Stimulated activated CD8-positive, alpha-beta memory T cell treated with anti-CD3 and anti-CD28 coated beads, Interleukin-7, amount 100 ng/mL, for 48 hours (primary cell): ENCODE measurements at regions not wholly inside any gene's neighbourhood (a gene's known extent, or its start where the extent isn't known, plus 50 kb on each side); places are given as distances from the start of the nearest gene placed in this dataset.
"Not testable (repeated sequence)": the region's sequence is repeated elsewhere in the genome, so short reads cannot be mapped to it uniquely, and the experiment has no call there.

ENCODE experiments used
- DNase-seq, 2 donors: peaks; one replicate each; pipeline ENCODE4 v3.0.0-alpha.2; 2020; ENCODE audit warnings: low read depth in 1 of 2; ENCODE audit errors: extremely low read depth in 1 of 2

GRCh38 chr11:116028506-116028905 is 524.3 kb upstream of the CADM1 start:
- not testable (repeated sequence) for DNase-seq

DNA sequence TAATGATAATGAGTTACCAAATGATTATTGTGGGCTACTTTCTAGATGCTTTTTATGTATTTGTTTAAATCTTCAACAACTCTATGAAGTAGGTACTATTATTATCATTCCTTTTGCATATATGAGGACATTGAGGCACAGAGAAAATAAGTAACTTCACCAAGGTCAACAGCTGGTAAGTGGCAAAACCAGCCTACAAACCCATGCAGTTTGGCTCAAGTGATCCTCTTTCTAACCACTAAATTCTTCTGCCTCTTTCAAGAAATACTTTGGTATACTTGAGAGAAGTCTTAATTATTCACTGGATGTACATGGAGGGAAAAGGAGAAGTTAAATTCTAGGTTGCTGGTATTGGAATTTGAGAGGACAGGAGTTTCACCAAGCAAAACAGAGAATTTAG is 495.2 kb upstream of the CADM1 start:
- no peak for DNase-seq

DNA sequence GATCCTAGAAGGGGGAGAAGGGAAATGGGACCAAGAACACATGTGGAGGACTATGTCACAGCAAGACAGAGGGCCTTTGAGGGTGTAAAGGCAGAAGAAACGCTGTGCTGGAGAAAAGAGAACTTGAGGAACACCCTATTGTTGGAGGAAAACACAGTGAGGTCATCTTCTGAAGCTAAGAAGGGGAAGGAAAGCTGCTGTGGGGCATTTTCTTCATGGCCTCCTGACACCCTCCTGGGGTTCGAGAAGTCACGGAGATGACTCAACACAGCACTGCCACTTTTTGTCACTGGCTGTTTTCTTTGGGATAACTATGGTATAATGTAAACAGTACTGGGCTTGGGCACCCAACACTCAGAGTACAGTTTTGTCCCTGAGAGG is 492.6 kb upstream of the CADM1 start:
- DNase-seq, result no peak

DNA sequence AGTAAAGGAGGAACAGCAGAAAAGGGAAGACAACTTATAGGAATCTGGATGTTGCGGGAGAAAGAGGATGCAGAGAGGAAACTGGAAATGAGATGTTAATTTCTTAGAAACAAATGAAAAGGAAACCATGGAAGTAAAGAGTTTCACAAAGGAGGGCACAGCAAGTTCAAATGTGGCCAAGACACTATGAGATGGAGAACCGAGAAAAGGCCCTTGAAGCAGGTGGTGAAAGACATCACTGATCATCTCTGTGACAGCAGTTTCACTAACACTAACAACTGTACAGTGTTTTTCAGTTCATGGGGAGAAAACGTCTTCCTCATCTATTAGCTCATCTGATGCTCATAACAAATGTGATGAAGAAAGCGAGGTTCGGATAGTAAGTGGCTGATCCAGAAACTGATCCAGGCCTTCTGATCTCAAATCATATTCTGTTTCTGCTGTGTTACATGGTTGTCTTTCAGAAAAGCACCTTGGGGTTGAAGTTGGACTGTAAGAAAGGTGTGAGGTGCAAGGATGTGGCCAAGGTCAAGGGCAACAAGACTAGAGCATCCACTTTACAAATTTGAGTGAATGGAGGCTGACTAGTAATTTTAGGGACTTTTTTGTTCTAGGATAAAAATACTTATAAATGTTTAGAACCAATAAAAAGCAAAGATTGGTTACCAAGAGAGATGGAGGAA is 492.1 kb upstream of the CADM1 start:
- DNase-seq, result no peak

DNA sequence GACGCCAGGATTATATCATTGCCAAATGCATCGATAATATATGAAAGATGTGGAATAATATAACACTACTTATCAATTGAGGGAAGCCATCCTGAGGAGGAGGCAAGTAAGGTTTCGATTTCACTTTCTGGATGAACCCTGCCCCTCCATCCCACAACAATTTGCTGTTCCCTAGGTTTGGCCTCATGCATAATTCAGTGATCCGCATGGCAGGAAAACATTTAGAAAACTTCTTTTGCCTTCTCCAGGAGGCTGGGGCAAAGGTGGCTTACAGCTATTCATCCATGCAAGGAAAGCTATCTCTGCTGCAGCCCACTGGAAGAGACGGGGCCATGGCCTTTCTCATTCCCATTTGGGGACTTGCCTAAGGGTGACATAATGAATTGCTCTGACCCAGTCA is 489.4 kb upstream of the CADM1 start:
- no peak for DNase-seq

GRCh38 chr11:115990004-115990447 is 485.8 kb upstream of the CADM1 start:
- DNase-seq, result no peak

DNA sequence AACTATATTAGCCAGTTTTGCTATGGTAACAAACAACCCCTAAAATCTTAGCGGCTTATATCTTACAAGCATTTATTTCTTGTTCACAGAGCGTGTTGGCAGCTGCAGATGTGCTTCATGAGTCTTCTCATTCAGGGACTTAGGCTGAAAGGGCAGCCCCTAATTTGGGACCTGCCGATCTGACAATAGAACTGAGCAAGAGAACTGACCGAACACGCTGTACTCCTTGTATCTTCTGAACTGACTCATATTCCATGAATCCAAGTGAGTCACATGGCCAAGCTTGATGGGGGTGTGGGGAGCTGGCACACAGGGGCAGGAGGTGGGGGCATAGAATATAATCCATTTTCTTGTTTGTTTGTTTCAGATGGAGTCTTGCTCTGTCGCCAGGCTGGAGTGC is 481.7 kb upstream of the CADM1 start:
- no peak for DNase-seq

- no peak for DNase-seq
Measured at GRCh38 chr11:115984228-115984627, 480.0 kb upstream of the CADM1 start.

GRCh38 chr11:115982666-115983065 is 478.5 kb upstream of the CADM1 start:
- DNase-seq, result no peak

GRCh38 chr11:115981814-115982471 is 477.7 kb upstream of the CADM1 start:
- DNase-seq, result no peak

DNA sequence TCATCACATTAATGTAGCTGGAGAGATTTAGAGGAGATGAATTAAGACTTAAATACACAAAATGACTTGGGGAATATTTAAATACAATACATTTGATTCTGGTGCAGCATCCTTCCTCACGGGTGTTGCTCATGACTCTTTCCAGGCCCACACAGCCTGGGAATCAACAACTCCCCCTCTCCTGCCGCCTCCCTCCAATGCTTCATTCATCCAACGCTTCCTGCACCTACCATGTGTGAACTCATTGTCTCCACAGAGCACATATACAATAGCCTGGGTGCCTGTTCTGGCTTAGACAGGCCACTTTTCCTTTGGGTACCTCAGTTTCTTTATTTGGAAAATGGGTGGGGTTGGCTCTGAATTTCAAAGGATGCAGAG is 476.9 kb upstream of the CADM1 start:
- DNase-seq, result no peak

DNA sequence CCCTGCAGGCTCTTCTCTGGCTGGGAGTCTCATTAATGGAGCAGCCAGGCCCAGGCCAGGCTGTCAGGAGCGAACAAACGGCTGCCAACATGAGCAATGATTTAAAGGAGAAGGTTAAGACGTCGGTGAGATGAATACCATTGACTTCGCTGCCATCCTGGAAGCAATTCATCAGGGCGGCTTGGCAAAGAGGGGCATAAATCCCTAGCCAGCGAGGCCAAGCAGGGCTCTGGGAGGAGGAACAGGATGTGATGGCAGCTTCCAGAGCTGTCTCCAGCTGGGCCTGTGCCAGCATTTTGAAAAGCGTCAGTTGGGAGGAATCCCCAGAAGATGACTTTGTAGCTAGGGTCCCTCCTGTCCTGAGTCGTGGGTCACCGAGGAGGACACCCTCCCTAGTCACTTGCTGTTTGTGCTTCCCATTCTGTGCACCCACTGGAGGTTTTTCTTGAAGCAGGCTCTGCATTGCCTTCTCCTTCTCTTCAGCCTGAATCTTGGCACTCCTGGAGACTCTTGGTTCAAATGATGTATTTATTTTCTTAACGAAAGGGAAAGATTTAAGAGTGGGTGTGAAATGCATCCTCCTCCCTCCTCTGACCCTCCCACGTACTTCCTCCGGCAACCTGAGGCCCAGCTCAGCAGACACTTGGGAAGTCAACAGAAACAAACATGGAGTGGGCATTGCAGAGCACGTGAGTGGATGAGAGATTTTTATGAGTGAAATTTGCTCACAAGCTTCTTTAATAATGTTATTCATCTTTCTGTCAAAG is 476.3 kb upstream of the CADM1 start:
- DNase-seq, result no peak

DNA sequence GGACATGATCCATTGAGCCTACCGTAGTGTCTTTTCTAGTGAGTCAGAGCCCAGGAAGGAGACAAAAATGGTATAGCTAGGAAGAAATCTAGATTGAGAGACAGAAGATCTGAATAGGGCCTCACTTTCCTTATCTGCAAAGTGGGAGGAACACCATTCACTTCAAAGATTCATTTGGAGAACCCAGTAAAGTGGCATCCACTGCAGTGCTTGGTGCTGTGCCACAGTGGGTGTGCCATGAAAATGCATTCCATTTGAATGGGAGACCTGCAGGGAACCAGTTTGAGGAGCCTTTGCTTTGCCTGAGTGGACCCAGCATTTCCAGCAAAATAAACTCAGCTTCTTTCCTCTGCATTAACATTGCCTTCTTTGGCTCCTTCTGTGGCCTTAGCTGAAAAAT is 470.5 kb upstream of the CADM1 start:
- DNase-seq, result no peak

DNA sequence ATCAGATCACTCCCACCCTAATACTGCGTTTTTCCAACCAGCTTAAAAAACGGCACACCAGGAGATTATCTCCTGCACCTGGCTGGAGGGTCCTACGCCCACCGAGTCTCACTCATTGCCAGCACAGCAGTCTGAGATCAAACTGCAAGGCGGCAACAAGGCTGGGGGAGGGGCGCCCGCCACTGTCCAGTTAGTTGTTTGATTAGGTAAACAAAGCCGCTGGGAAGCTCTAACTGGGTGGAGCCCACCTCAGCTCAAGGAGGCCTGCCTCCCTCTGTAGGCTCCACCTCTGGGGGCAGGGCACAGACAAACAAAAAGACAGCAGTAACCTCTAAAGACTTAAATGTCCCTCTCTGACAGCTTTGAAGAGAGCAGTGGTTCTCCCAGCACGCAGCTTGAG is 463.0 kb upstream of the CADM1 start:
- not testable (repeated sequence) for DNase-seq

- DNase-seq, result no peak
Measured at GRCh38 chr11:115965767-115966504, 461.7 kb upstream of the CADM1 start.

GRCh38 chr11:115964091-115964490 is 459.9 kb upstream of the CADM1 start:
- no peak for DNase-seq

GRCh38 chr11:115963156-115963555 is 458.9 kb upstream of the CADM1 start:
- DNase-seq, result no peak

DNA sequence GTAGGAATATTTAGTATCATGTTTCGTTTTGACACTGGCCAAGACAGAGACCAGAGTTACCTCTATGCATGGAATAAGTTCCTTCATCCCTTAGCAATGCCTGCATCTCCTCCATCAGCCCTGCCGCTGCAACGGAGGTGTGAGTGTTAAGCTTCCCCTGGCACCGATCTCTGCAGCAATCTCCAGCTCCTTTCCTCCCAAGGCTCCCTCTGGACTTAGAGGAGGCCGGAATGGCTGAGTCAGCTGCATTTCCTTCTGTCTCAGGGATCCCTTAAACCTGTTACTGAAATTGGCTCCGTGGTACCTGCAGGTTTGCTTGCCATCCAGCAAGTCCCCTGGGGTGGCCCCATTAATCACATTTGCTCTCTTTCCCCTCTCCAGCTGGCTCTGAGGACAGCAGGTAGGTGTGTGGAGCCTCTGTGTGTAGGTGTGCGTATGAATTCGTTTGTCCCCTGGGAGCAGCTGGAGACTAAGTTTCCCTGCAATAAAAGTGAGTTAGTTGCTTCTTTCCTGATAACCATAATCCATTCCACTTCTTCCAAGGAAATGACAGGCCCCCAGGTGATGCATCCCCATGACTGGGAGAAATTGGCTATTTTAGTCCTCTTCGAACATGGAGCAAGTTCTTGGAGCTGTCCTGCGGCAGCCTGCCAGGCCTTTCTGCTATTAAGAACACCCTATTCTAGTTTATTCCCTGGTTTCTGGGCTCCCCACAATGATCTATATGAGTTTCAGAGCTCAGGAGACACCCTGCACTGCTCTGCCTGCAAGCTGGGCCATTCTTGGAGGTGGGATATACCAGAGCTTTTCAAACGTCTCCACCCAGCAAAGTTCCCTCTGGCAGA is 457.2 kb upstream of the CADM1 start:
- no peak for DNase-seq

DNA sequence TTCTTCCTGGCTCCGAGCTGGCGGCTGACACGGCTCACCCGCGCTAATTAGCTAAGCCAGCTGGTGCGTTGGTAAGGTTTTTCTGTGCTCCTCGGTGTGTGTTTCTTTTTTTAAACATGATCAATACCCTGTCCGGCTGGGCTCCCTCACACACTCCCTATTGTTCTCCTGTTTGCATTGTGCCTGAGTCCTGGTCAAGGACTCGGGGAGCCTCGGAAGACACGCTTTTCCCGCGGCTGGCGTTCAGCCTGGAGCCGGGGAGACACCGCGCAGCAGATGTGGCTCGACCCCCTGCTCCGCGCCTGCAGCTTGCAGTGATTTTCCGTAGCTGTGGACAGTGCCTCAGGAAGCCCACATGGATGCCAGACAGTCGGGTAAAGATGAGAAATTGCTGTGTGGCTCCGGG is 454.9 kb upstream of the CADM1 start:
- no peak for DNase-seq
